PC-3 (cell line): ENCODE measurements at regions not wholly inside any gene's neighbourhood (a gene's known extent, or its start where the extent isn't known, plus 50 kb on each side); places are given as distances from the start of the nearest gene placed in this dataset.
"Not testable (repeated sequence)": the region's sequence is repeated elsewhere in the genome, so short reads cannot be mapped to it uniquely, and the experiment has no call there.

Source experiments
- ATAC-seq: fragments of 200-7000 bp; cut with Tn5 transposase; 2 replicates; pipeline ENCODE4 v1.9.1; 2020; ENCODE audit warnings: mild to moderate bottlenecking, moderate library complexity
- BruUV-seq: library from RNA; stranded (reverse); fragments of 400-500 nt; replicated peaks from 2 replicates; lab custom pipeline; 2021; lab: Mats Ljungman, UMichigan
- CTCF ChIA-PET: fragments of 300-600 bp; sonication (Branson Sonifier 250); formaldehyde crosslinking; loops from one replicate; lab custom pipeline; 2022; ENCODE audit warnings: antibody characterized with exemption; lab: Charles Lee
- POLR2A ChIA-PET: fragments of 300-600 bp; sonication (Branson Sonifier 250); formaldehyde crosslinking; loops from one replicate; lab custom pipeline; 2022; ENCODE audit warnings: antibody characterized with exemption; ENCODE audit not compliant: unreplicated experiment; lab: Charles Lee
- DNase-seq: peaks from one replicate; pipeline ENCODE4 v3.0.0-alpha.2; 2015
- H2AFZ ChIP-seq: fragments of 300-600 bp; sonication (generic); 2 replicates; pipeline ENCODE4 v1.6.0; 2016; ENCODE audit warnings: antibody characterized with exemption, low read length
- H3F3A ChIP-seq: fragments of 300-600 bp; sonication (generic); one replicate; pipeline ENCODE4 v1.6.0; 2017; ENCODE audit warnings: antibody characterized with exemption, low read length, control low read depth, mild to moderate bottlenecking; ENCODE audit not compliant: unreplicated experiment
- H3K27ac ChIP-seq: fragments of 300-600 bp; sonication (generic); 2 replicates; pipeline ENCODE4 v1.5.1; 2016; ENCODE audit warnings: mild to moderate bottlenecking, low read length
- H3K27me3 ChIP-seq: fragments of 300-600 bp; sonication (generic); 2 replicates; pipeline ENCODE4 v1.6.1; 2016; ENCODE audit warnings: low read length, mixed read lengths
- H3K36me3 ChIP-seq: fragments of 300-600 bp; sonication (generic); 2 replicates; pipeline ENCODE4 v1.6.1; 2016; ENCODE audit warnings: low read depth, mixed run types, low read length, mixed read lengths
- H3K4me1 ChIP-seq: fragments of 300-600 bp; sonication (generic); 2 replicates; pipeline ENCODE4 v1.5.1; 2016; ENCODE audit warnings: low read length; ENCODE audit not compliant: insufficient read depth
- H3K4me2 ChIP-seq: fragments of 300-600 bp; sonication (generic); 2 replicates; pipeline ENCODE4 v1.6.0; 2016; ENCODE audit warnings: low read length
- H3K4me3 ChIP-seq: fragments of 300-600 bp; sonication (generic); 2 replicates; pipeline ENCODE4 v1.5.1; 2016; ENCODE audit warnings: mild to moderate bottlenecking, low read length, mixed read lengths
- H3K79me2 ChIP-seq: fragments of 300-600 bp; sonication (generic); 2 replicates; pipeline ENCODE4 v1.6.1; 2017; ENCODE audit warnings: low read length, mixed read lengths
- H3K9ac ChIP-seq: fragments of 300-600 bp; sonication (generic); 2 replicates; pipeline ENCODE4 v1.6.0; 2016; ENCODE audit warnings: mild to moderate bottlenecking, low read length
- H3K9me2 ChIP-seq: fragments of 300-600 bp; sonication (generic); replicated peaks from 2 replicates; pipeline ENCODE4 v1.6.1; 2016; ENCODE audit warnings: mixed run types, low read length, mixed read lengths
- H3K9me3 ChIP-seq: fragments of 300-600 bp; sonication (generic); 2 replicates; pipeline ENCODE4 v1.6.1; 2016; ENCODE audit warnings: low read length, mixed read lengths
- H4K20me1 ChIP-seq: fragments of 300-600 bp; sonication (generic); 2 replicates; pipeline ENCODE4 v1.6.1; 2016; ENCODE audit warnings: low read length, mixed read lengths
- EZH2 ChIP-seq: fragments of 300-600 bp; sonication (generic); IDR thresholded peaks from one replicate; pipeline ENCODE4 v1.6.1; 2017; ENCODE audit warnings: antibody characterized with exemption, mild to moderate bottlenecking, low read length; ENCODE audit not compliant: unreplicated experiment
- EZH2phosphoT487 ChIP-seq: fragments of 300-600 bp; sonication (generic); IDR thresholded peaks from 2 replicates; pipeline ENCODE4 v1.6.1; 2018; ENCODE audit warnings: mild to moderate bottlenecking, antibody characterized with exemption, low read length, borderline replicate concordance
- intact Hi-C: fragments of 100-400 bp; cut with micrococcal nuclease; formaldehyde crosslinking; loops from 2 replicates; pipeline ENCODE4 v1.9.0; 2023
- TF ChIP-seq, protein P1 (sequence below): fragments of 300-600 bp; sonication (generic); conservative IDR thresholded peaks from 2 replicates; pipeline ENCODE4 v1.5.1; 2017; ENCODE audit warnings: antibody characterized with exemption, low read depth, mild to moderate bottlenecking, low read length

DNA sequence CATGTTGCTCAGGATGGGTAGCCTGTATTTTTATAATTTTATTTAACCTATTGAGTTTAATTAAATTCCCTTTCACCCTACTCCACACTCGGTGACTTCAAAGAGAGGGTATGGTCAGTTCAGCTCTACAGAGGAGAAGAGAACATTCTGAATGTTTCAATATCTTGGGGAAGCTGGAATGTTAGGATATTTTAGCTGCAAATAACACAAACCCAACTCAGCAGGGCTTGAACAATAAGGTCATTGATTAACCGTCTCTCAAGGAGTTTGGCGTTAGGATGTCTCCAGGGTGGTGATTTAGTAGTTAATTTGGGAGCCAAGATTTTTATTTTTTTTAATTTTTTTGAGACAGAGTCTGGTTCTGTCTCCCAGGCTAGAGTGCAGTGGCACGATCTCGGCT is 143.6 kb upstream of the SALL4 start:
- H3F3A ChIP-seq: no peaks in the 10 kb centered on the region
- H3K27ac ChIP-seq: no peak overlapping the region
- no peaks in the 10 kb centered on the region for H3K27me3 ChIP-seq
- no peak overlapping the region for H2AFZ ChIP-seq
- ChIA-PET POLR2A (no interaction called here), CTCF (interaction anchor here (1.0 kb wide), 1 partner anchor 20 kb away, joined by 10 read pairs; no protein-coding TSS in a partner anchor)
- H3K9me3 ChIP-seq: no peaks in the 10 kb centered on the region
- no peaks in the 10 kb centered on the region for H3K79me2 ChIP-seq
- H3K4me2 ChIP-seq: no peak overlapping the region
- no peaks in the 10 kb centered on the region for H3K36me3 ChIP-seq
- TF ChIP-seq EZH2: no peak
- no peak for TF ChIP-seq EZH2phosphoT487
- TF ChIP-seq, protein P1, sequence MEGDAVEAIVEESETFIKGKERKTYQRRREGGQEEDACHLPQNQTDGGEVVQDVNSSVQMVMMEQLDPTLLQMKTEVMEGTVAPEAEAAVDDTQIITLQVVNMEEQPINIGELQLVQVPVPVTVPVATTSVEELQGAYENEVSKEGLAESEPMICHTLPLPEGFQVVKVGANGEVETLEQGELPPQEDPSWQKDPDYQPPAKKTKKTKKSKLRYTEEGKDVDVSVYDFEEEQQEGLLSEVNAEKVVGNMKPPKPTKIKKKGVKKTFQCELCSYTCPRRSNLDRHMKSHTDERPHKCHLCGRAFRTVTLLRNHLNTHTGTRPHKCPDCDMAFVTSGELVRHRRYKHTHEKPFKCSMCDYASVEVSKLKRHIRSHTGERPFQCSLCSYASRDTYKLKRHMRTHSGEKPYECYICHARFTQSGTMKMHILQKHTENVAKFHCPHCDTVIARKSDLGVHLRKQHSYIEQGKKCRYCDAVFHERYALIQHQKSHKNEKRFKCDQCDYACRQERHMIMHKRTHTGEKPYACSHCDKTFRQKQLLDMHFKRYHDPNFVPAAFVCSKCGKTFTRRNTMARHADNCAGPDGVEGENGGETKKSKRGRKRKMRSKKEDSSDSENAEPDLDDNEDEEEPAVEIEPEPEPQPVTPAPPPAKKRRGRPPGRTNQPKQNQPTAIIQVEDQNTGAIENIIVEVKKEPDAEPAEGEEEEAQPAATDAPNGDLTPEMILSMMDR: no peak
- no peak for DNase-seq
- intact Hi-C loops: no loop called here
- no peak for ATAC-seq
- BruUV-seq: no TSS peak
- no peak overlapping the region for H3K4me3 ChIP-seq
- no peak overlapping the region for H3K9ac ChIP-seq
- H3K4me1 ChIP-seq: no peaks in the 10 kb centered on the region
- no peaks in the 10 kb centered on the region for H3K9me2 ChIP-seq
- no peaks in the 10 kb centered on the region for H4K20me1 ChIP-seq

DNA sequence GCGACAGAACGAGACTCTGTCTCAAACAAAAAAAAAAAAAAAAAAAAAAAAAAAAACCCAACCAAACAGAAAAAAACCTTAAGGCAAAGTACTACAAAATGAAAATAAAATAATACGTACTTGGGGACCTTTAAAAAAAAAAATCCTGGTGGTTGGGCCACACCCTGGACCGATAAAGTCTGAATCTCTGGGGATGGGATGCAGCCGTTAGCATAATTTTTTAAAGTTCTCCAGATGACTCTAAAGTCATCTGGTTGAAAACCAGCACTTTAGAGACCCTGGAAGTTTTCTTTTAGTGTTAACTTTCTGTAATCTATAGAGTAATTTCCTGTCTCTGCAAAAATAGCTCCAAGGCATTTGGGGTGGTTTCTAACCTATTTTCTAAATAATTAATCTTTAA is 142.9 kb upstream of the SALL4 start:
- H3F3A ChIP-seq: no peaks in the 10 kb centered on the region
- no peaks in the 10 kb centered on the region for H3K9me2 ChIP-seq
- no TSS peak for BruUV-seq
- H3K4me1 ChIP-seq: no peaks in the 10 kb centered on the region
- no peaks in the 10 kb centered on the region for H3K27me3 ChIP-seq
- H3K79me2 ChIP-seq: no peaks in the 10 kb centered on the region
- ChIA-PET CTCF (interaction anchor here (1.0 kb wide), 1 partner anchor 21 kb away, joined by 10 read pairs; no protein-coding TSS in a partner anchor), POLR2A (no interaction called here)
- no peak overlapping the region for H3K9ac ChIP-seq
- H3K4me3 ChIP-seq: no peak overlapping the region
- no peaks in the 10 kb centered on the region for H4K20me1 ChIP-seq
- no peaks in the 10 kb centered on the region for H3K9me3 ChIP-seq
- H2AFZ ChIP-seq: no peak overlapping the region
- DNase-seq: no peak
- intact Hi-C loops: no loop called here
- H3K4me2 ChIP-seq: no peak overlapping the region
- no peak for TF ChIP-seq EZH2
- TF ChIP-seq, protein P1: no peak
- TF ChIP-seq EZH2phosphoT487: no peak
- no peak for ATAC-seq
- no peak overlapping the region for H3K27ac ChIP-seq
- H3K36me3 ChIP-seq: no peaks in the 10 kb centered on the region

DNA sequence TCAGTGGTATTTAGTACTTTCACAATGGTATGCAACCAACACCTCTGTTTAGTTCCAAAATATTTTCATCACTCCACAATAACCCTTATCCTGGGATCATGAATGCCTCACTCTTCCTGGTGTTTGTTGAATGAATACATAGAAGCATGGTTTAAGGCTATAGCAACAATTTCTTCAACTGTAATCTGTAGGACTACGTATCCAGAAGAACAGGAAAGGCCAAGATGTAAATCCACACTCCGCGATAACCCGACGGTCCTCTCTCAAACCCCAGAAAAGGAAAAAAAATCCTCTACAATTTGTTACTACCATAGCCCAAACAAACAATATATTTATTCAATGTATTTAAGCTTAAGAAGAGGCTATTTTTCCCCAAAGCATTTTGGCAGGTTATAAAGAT is 141.4 kb upstream of the SALL4 start:
- H3K9ac ChIP-seq: no peak overlapping the region
- TF ChIP-seq, protein P1: no peak
- TF ChIP-seq EZH2 (no peak), EZH2phosphoT487 (no peak)
- CTCF ChIA-PET: no interaction called here
- no TSS peak for BruUV-seq
- no peaks in the 10 kb centered on the region for H3K79me2 ChIP-seq
- ATAC-seq: no peak
- no peak for DNase-seq
- POLR2A ChIA-PET: no interaction called here
- H3K9me2 ChIP-seq: no peaks in the 10 kb centered on the region
- no peaks in the 10 kb centered on the region for H3K9me3 ChIP-seq
- H3K4me1 ChIP-seq: peaks cover 7% of the 10 kb centered on the region
- H3F3A ChIP-seq: peaks cover 2% of the 10 kb centered on the region
- H4K20me1 ChIP-seq: no peaks in the 10 kb centered on the region
- no peak overlapping the region for H3K4me2 ChIP-seq
- H2AFZ ChIP-seq: no peak overlapping the region
- no peak overlapping the region for H3K4me3 ChIP-seq
- no peak overlapping the region for H3K27ac ChIP-seq
- intact Hi-C loops: no loop called here
- no peaks in the 10 kb centered on the region for H3K36me3 ChIP-seq
- H3K27me3 ChIP-seq: no peaks in the 10 kb centered on the region

DNA sequence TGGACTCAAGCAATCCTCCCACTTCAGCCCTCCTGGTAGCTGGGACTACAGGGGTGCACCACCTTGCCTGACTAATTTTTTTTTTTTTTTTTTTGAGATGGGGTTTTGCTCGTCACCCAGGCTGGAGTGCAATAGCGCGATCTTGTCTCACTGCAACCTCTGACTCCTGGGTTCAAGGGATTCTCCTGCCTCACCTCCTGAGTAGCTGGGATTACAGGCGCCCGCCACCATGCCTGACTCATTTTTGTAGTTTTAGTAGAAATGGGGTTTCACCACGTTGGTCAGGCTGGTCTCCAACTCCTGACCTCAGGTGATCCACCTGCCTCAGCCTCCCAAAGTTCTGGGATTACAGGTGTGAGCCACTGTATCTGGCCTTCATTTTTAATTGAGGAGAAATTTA is 141.0 kb upstream of the SALL4 start:
- ATAC-seq, H3F3A ChIP-seq, H3K36me3 ChIP-seq, DNase-seq, H3K4me2 ChIP-seq, H3K27me3 ChIP-seq, CTCF ChIA-PET, H3K27ac ChIP-seq, POLR2A ChIA-PET, H3K4me3 ChIP-seq, H2AFZ ChIP-seq, H3K9me3 ChIP-seq, H3K9ac ChIP-seq, H4K20me1 ChIP-seq, BruUV-seq, intact Hi-C loops, H3K79me2 ChIP-seq, H3K9me2 ChIP-seq: not testable (repeated sequence)
- peaks cover 11% of the 10 kb centered on the region for H3K4me1 ChIP-seq
